Ascending aorta (tissue), 2 donors: ENCODE measurements at regions not wholly inside any gene's neighbourhood (a gene's known extent, or its start where the extent isn't known, plus 50 kb on each side); places are given as distances from the start of the nearest gene placed in this dataset.
"Not testable (repeated sequence)": the region's sequence is repeated elsewhere in the genome, so short reads cannot be mapped to it uniquely, and the experiment has no call there.

Source experiments
- DNase-seq, 2 donors: peaks; one replicate each; pipeline ENCODE4 v3.0.0-alpha.2; 2019; ENCODE audit warnings: low spot score in 2 of 2
- H3K27ac ChIP-seq, 2 donors: fragments of 200-600 bp; sonication (generic); one replicate each; pipeline ENCODE4 v1.5.1; 2016 to 2017; ENCODE audit warnings: mild to moderate bottlenecking in 1 of 2
- H3K27me3 ChIP-seq: fragments of 200-600 bp; sonication (generic); one replicate; pipeline ENCODE4 v1.5.1; 2017
- H3K36me3 ChIP-seq, 2 donors: fragments of 200-600 bp; sonication (generic); one replicate each; pipeline ENCODE4 v1.5.1; 2016
- H3K4me1 ChIP-seq, 2 donors: fragments of 200-600 bp; sonication (generic); one replicate each; pipeline ENCODE4 v1.5.1; 2016 to 2017; ENCODE audit warnings: mild to moderate bottlenecking in 1 of 2
- H3K4me3 ChIP-seq, 2 donors: fragments of 200-600 bp; sonication (generic); one replicate each; pipeline ENCODE4 v1.5.1; 2016 to 2017; ENCODE audit warnings: mild to moderate bottlenecking in 1 of 2
- H3K9me3 ChIP-seq, 2 donors: fragments of 200-600 bp; sonication (generic); one replicate each; pipeline ENCODE4 v1.5.1; 2016
- intact Hi-C: fragments of 100-400 bp; cut with DNase I; formaldehyde crosslinking; loops from one replicate; pipeline ENCODE4 v1.15.1; 2023
- TF ChIP-seq, protein P1 (sequence below), 3 experiments: fragments of 200-600 bp in 2 of 3; fragments of 450-650 bp in 1 of 3; sonication (generic) in 2 of 3; IDR thresholded peaks; one replicate each; pipeline ENCODE4 v1.5.1; 2016 to 2019; ENCODE audit warnings: antibody characterized with exemption in 3 of 3, mild to moderate bottlenecking in 1 of 3, moderate library complexity in 1 of 3

DNA sequence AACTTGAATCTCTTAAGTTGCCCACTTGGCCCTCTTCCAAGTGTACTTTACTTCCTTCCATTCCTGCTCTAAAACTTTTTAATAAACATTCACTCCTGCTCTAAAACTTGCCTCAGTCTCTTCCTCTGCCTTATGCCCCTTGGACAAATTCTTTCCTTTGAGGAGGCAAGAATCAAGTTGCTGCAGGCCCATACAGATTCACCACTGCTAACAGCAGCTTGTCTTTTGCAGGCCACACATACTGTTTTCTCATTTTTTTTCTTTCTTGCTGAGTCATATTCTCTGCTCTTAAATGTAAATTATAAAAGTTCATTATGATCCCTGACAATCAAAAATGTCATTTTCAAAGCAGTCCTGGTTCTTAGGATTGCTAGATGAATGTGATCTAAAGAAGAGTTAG is 1820.8 kb upstream of the FLRT2 start:
- Histone ChIP-seq H3K9me3 (no peaks in the 10 kb centered on the region), H3K27me3 (no peaks in the 10 kb centered on the region), H3K4me1 (no peaks in the 10 kb centered on the region), H3K36me3 (no peaks in the 10 kb centered on the region), H3K4me3 (no peak overlapping the region), H3K27ac (no peak overlapping the region)
- TF ChIP-seq, protein P1, sequence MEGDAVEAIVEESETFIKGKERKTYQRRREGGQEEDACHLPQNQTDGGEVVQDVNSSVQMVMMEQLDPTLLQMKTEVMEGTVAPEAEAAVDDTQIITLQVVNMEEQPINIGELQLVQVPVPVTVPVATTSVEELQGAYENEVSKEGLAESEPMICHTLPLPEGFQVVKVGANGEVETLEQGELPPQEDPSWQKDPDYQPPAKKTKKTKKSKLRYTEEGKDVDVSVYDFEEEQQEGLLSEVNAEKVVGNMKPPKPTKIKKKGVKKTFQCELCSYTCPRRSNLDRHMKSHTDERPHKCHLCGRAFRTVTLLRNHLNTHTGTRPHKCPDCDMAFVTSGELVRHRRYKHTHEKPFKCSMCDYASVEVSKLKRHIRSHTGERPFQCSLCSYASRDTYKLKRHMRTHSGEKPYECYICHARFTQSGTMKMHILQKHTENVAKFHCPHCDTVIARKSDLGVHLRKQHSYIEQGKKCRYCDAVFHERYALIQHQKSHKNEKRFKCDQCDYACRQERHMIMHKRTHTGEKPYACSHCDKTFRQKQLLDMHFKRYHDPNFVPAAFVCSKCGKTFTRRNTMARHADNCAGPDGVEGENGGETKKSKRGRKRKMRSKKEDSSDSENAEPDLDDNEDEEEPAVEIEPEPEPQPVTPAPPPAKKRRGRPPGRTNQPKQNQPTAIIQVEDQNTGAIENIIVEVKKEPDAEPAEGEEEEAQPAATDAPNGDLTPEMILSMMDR (IDR thresholded peaks at IDR 0.05) = no peak
- DNase-seq = no peak
- intact Hi-C loops = no loop called here

- Histone ChIP-seq H3K9me3 (no peaks in the 10 kb centered on the region), H3K36me3 (no peaks in the 10 kb centered on the region), H3K27ac (no peak overlapping the region), H3K27me3 (no peaks in the 10 kb centered on the region), H3K4me1 (no peaks in the 10 kb centered on the region), H3K4me3 (no peak overlapping the region)
- TF ChIP-seq, protein P1 (IDR thresholded peaks at IDR 0.05) = no peak
- intact Hi-C loops = no loop called here
- no peak for DNase-seq
Measured at GRCh38 chr14:83711046-83711445, 1818.9 kb upstream of the FLRT2 start.

- Histone ChIP-seq H3K9me3 (no peaks in the 10 kb centered on the region), H3K27me3 (no peaks in the 10 kb centered on the region), H3K36me3 (no peaks in the 10 kb centered on the region), H3K27ac (no peak overlapping the region), H3K4me1 (no peaks in the 10 kb centered on the region), H3K4me3 (no peak overlapping the region)
- intact Hi-C loops = no loop called here
- TF ChIP-seq, protein P1 (IDR thresholded peaks at IDR 0.05) = no peak
- no peak for DNase-seq
Measured at GRCh38 chr14:83712418-83713129, 1817.4 kb upstream of the FLRT2 start.

DNA sequence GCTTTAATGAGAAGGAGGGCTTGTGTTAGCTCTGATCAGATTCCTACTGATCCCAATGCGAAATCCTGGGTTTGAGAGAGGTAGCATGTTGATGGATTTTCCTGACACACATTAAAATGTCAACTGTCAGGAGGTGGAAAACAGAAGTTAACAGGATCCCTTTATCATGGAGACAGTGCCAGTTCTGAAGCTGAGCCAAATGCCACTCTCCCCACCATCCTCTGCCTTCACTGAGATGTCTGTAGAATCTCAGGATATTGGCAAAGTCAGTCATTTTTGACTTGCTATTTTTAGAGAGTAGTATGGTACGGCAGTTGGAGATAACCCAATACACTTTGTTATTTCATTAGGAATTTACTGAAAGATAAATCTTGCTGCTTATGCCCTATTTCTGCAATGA is 1816.2 kb upstream of the FLRT2 start:
- Histone ChIP-seq H3K27me3 (no peaks in the 10 kb centered on the region), H3K36me3 (no peaks in the 10 kb centered on the region), H3K9me3 (no peaks in the 10 kb centered on the region), H3K27ac (no peak overlapping the region), H3K4me3 (no peak overlapping the region), H3K4me1 (no peaks in the 10 kb centered on the region)
- TF ChIP-seq, protein P1 (IDR thresholded peaks at IDR 0.05) = no peak
- intact Hi-C loops = no loop called here
- no peak for DNase-seq

DNA sequence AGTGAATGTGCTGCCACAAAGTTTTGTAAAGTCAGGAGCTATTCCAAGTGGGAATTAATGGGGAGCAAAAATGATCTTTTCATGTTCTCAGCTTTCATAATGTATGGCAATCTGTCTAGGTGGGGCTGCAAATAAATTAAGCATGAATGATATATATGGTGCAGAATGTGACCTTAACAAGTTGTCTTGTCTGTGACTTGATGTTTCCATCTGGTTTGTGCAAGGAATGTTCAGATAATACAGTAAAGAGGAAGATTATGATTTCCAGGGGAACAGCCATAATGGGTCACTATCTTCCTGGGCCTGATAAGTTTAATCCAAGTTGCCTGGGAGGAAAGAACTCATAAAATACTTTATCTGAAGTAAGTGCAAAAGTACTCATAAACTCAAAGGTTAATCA is 1815.8 kb upstream of the FLRT2 start:
- DNase-seq = no peak
- Histone ChIP-seq H3K36me3 (no peaks in the 10 kb centered on the region), H3K4me1 (no peaks in the 10 kb centered on the region), H3K27ac (no peak overlapping the region), H3K9me3 (no peaks in the 10 kb centered on the region), H3K27me3 (no peaks in the 10 kb centered on the region), H3K4me3 (no peak overlapping the region)
- intact Hi-C loops = no loop called here
- TF ChIP-seq, protein P1 (IDR thresholded peaks at IDR 0.05) = no peak

GRCh38 chr14:83719435-83719834 is 1810.5 kb upstream of the FLRT2 start:
- H3K4me1 ChIP-seq, H3K4me3 ChIP-seq, H3K36me3 ChIP-seq, H3K9me3 ChIP-seq, intact Hi-C loops, DNase-seq, H3K27me3 ChIP-seq, H3K27ac ChIP-seq: not testable (repeated sequence)
